ENCODE measurements at regions not wholly inside any gene's neighbourhood (a gene's known extent, or its start where the extent isn't known, plus 50 kb on each side); places are given as distances from the start of the nearest gene placed in this dataset.

DNA sequence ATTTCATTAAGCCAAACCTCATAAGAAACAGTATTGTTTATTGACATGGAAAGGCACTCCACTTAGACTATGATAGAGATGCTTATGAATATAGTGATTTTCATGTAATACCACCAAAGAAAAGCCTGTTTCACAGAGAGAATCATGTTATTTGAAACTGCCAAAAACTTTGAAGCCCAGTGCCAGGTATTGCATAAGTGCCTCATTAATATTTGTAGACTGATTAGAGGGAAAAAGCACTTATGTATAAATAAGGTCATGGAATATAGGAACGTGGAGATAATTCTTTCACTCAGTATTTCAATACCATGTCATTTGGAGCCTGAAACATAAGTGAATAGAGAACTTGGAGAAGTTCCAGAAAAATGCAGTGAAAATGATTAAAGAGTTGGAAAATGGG is 162.6 kb upstream of the CRIM1 start:
- Histone ChIP-seq H3K4me1 (ENCODE audit: control insufficient read depth, insufficient read depth, low read length) (no peaks in the 10 kb centered on the region), H3K27ac (ENCODE audit: extremely low read depth, low read depth, low read length) (no peak overlapping the region), H3K9me3 (ENCODE audit: control insufficient read depth, insufficient read depth, low read depth, low read length) (no peaks in the 10 kb centered on the region), H3K36me3 (ENCODE audit: control insufficient read depth in 2 of 2, insufficient read depth in 1 of 2, low read length in 2 of 2) (no peaks in the 10 kb centered on the region), H3K4me3 (ENCODE audit: low read depth, low read length) (no peak overlapping the region)
- TF ChIP-seq ZNF654 (tag by site-specific recombination; IDR thresholded peaks at IDR 0.05; ENCODE audit: low read depth) (no peak), GLI4 (tag by site-specific recombination; IDR thresholded peaks at IDR 0.05) (no peak), ZNF561 (tag by site-specific recombination; IDR thresholded peaks at IDR 0.05; ENCODE audit: borderline replicate concordance) (no peak), ZNF791 (tag by site-specific recombination; IDR thresholded peaks at IDR 0.05) (no peak), ZNF768 (tag by site-specific recombination; IDR thresholded peaks at IDR 0.05) (no peak), ELK4 (IDR thresholded peaks at IDR 0.05; ENCODE audit: borderline replicate concordance, low read depth, low read length) (no peak)
- TF ChIP-seq, protein P1, sequence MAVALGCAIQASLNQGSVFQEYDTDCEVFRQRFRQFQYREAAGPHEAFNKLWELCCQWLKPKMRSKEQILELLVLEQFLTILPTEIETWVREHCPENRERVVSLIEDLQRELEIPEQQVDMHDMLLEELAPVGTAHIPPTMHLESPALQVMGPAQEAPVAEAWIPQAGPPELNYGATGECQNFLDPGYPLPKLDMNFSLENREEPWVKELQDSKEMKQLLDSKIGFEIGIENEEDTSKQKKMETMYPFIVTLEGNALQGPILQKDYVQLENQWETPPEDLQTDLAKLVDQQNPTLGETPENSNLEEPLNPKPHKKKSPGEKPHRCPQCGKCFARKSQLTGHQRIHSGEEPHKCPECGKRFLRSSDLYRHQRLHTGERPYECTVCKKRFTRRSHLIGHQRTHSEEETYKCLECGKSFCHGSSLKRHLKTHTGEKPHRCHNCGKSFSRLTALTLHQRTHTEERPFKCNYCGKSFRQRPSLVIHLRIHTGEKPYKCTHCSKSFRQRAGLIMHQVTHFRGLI (tag by site-specific recombination; IDR thresholded peaks at IDR 0.05): no peak
- CTCF ChIA-PET: no interaction called here
- POLR2A ChIA-PET: no interaction called here

- H3K9me3 ChIP-seq (ENCODE audit: control insufficient read depth, insufficient read depth, low read depth, low read length): no peaks in the 10 kb centered on the region
- TF ChIP-seq ZNF140 (tag by site-specific recombination; IDR thresholded peaks at IDR 0.05): no peak
- TF ChIP-seq ZNF146 (tag by site-specific recombination; IDR thresholded peaks at IDR 0.05): no peak
- TF ChIP-seq ZNF707 (tag by site-specific recombination; IDR thresholded peaks at IDR 0.05): no peak
- no peak for TF ChIP-seq ZNF433 (tag by site-specific recombination; IDR thresholded peaks at IDR 0.05; ENCODE audit: low read depth)
- TF ChIP-seq ZNF248 (tag by site-specific recombination; IDR thresholded peaks at IDR 0.05): no peak
- TF ChIP-seq ZNF560 (tag by site-specific recombination; IDR thresholded peaks at IDR 0.05; ENCODE audit: borderline replicate concordance): no peak
- TF ChIP-seq, protein P2, sequence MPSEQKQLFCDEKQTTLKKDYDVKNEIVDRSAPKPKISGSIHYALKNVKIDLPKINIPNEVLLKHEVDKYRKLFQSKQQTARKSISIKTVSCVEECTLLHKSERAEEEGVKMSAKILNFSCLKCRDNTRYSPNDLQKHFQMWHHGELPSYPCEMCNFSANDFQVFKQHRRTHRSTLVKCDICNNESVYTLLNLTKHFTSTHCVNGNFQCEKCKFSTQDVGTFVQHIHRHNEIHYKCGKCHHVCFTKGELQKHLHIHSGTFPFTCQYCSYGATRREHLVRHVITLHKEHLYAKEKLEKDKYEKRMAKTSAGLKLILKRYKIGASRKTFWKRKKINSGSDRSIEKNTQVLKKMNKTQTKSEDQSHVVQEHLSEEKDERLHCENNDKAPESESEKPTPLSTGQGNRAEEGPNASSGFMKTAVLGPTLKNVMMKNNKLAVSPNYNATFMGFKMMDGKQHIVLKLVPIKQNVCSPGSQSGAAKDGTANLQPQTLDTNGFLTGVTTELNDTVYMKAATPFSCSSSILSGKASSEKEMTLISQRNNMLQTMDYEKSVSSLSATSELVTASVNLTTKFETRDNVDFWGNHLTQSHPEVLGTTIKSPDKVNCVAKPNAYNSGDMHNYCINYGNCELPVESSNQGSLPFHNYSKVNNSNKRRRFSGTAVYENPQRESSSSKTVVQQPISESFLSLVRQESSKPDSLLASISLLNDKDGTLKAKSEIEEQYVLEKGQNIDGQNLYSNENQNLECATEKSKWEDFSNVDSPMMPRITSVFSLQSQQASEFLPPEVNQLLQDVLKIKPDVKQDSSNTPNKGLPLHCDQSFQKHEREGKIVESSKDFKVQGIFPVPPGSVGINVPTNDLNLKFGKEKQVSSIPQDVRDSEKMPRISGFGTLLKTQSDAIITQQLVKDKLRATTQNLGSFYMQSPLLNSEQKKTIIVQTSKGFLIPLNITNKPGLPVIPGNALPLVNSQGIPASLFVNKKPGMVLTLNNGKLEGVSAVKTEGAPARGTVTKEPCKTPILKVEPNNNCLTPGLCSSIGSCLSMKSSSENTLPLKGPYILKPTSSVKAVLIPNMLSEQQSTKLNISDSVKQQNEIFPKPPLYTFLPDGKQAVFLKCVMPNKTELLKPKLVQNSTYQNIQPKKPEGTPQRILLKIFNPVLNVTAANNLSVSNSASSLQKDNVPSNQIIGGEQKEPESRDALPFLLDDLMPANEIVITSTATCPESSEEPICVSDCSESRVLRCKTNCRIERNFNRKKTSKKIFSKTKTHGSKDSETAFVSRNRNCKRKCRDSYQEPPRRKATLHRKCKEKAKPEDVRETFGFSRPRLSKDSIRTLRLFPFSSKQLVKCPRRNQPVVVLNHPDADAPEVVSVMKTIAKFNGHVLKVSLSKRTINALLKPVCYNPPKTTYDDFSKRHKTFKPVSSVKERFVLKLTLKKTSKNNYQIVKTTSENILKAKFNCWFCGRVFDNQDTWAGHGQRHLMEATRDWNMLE (tag by site-specific recombination; conservative IDR thresholded peaks at IDR 0.05; ENCODE audit: low read depth): no peak
- TF ChIP-seq OVOL3 (tag by site-specific recombination; IDR thresholded peaks at IDR 0.05): no peak
- TF ChIP-seq TCF7L2 (IDR thresholded peaks at IDR 0.05; ENCODE audit: borderline replicate concordance, low read depth, low read length): no peak
- no peak for TF ChIP-seq ZSCAN30 (tag by site-specific recombination; IDR thresholded peaks at IDR 0.05)
- TF ChIP-seq ZEB2 (tag by site-specific recombination; IDR thresholded peaks at IDR 0.05): no peak
- no peak for TF ChIP-seq ZNF354C (tag by site-specific recombination; IDR thresholded peaks at IDR 0.05; ENCODE audit: borderline replicate concordance, low read depth)
- TF ChIP-seq ZNF791 (tag by site-specific recombination; IDR thresholded peaks at IDR 0.05): no peak
- ChIA-PET POLR2A (no interaction called here), CTCF (no interaction called here)
- no peak overlapping the region for H3K27ac ChIP-seq (ENCODE audit: extremely low read depth, low read depth, low read length)
- H3K4me1 ChIP-seq (ENCODE audit: control insufficient read depth, insufficient read depth, low read length): no peaks in the 10 kb centered on the region
- no peak overlapping the region for H3K4me3 ChIP-seq (ENCODE audit: low read depth, low read length)
- H3K36me3 ChIP-seq (ENCODE audit: control insufficient read depth in 2 of 2, insufficient read depth in 1 of 2, low read length in 2 of 2): no peaks in the 10 kb centered on the region
Observed at GRCh38 chr2:36190097-36190496, 165.5 kb upstream of the CRIM1 start.

Data from HEK293 (cell line).